GM23248 (cell line): ENCODE measurements at regions not wholly inside any gene's neighbourhood (a gene's known extent, or its start where the extent isn't known, plus 50 kb on each side); places are given as distances from the start of the nearest gene placed in this dataset.

Source experiments
- EZH2 ChIP-seq: fragments of 200-600 bp; sonication (generic); IDR thresholded peaks from 2 replicates; pipeline ENCODE4 v1.6.1; 2018; ENCODE audit warnings: antibody characterized with exemption, mild to moderate bottlenecking; ENCODE audit not compliant: insufficient read depth, poor library complexity, severe bottlenecking
- EZH2phosphoT487 ChIP-seq: fragments of 200-600 bp; sonication (generic); IDR thresholded peaks from 2 replicates; pipeline ENCODE4 v1.6.1; 2018; ENCODE audit warnings: antibody characterized with exemption, moderate library complexity, mild to moderate bottlenecking, low read depth; ENCODE audit not compliant: insufficient read depth

- TF ChIP-seq EZH2 (no peak), EZH2phosphoT487 (no peak)
These were observed 66.3 kb upstream of the ZBTB18 start for GRCh38 chr1:243984788-243985187.
